PC-3 (cell line): ENCODE measurements at regions not wholly inside any gene's neighbourhood (a gene's known extent, or its start where the extent isn't known, plus 50 kb on each side); places are given as distances from the start of the nearest gene placed in this dataset.

ENCODE experiments used
- ATAC-seq: fragments of 200-7000 bp; cut with Tn5 transposase; 2 replicates; pipeline ENCODE4 v1.9.1; 2020; ENCODE audit warnings: mild to moderate bottlenecking, moderate library complexity
- BruUV-seq: library from RNA; stranded (reverse); fragments of 400-500 nt; replicated peaks from 2 replicates; lab custom pipeline; 2021; lab: Mats Ljungman, UMichigan
- CTCF ChIA-PET: fragments of 300-600 bp; sonication (Branson Sonifier 250); formaldehyde crosslinking; loops from one replicate; lab custom pipeline; 2022; ENCODE audit warnings: antibody characterized with exemption; lab: Charles Lee
- POLR2A ChIA-PET: fragments of 300-600 bp; sonication (Branson Sonifier 250); formaldehyde crosslinking; loops from one replicate; lab custom pipeline; 2022; ENCODE audit warnings: antibody characterized with exemption; ENCODE audit not compliant: unreplicated experiment; lab: Charles Lee
- DNase-seq: peaks from one replicate; pipeline ENCODE4 v3.0.0-alpha.2; 2015
- H2AFZ ChIP-seq: fragments of 300-600 bp; sonication (generic); 2 replicates; pipeline ENCODE4 v1.6.0; 2016; ENCODE audit warnings: antibody characterized with exemption, low read length
- H3F3A ChIP-seq: fragments of 300-600 bp; sonication (generic); one replicate; pipeline ENCODE4 v1.6.0; 2017; ENCODE audit warnings: antibody characterized with exemption, low read length, control low read depth, mild to moderate bottlenecking; ENCODE audit not compliant: unreplicated experiment
- H3K27ac ChIP-seq: fragments of 300-600 bp; sonication (generic); 2 replicates; pipeline ENCODE4 v1.5.1; 2016; ENCODE audit warnings: mild to moderate bottlenecking, low read length
- H3K27me3 ChIP-seq: fragments of 300-600 bp; sonication (generic); 2 replicates; pipeline ENCODE4 v1.6.1; 2016; ENCODE audit warnings: low read length, mixed read lengths
- H3K36me3 ChIP-seq: fragments of 300-600 bp; sonication (generic); 2 replicates; pipeline ENCODE4 v1.6.1; 2016; ENCODE audit warnings: low read depth, mixed run types, low read length, mixed read lengths
- H3K4me1 ChIP-seq: fragments of 300-600 bp; sonication (generic); 2 replicates; pipeline ENCODE4 v1.5.1; 2016; ENCODE audit warnings: low read length; ENCODE audit not compliant: insufficient read depth
- H3K4me2 ChIP-seq: fragments of 300-600 bp; sonication (generic); 2 replicates; pipeline ENCODE4 v1.6.0; 2016; ENCODE audit warnings: low read length
- H3K4me3 ChIP-seq: fragments of 300-600 bp; sonication (generic); 2 replicates; pipeline ENCODE4 v1.5.1; 2016; ENCODE audit warnings: mild to moderate bottlenecking, low read length, mixed read lengths
- H3K79me2 ChIP-seq: fragments of 300-600 bp; sonication (generic); 2 replicates; pipeline ENCODE4 v1.6.1; 2017; ENCODE audit warnings: low read length, mixed read lengths
- H3K9ac ChIP-seq: fragments of 300-600 bp; sonication (generic); 2 replicates; pipeline ENCODE4 v1.6.0; 2016; ENCODE audit warnings: mild to moderate bottlenecking, low read length
- H3K9me2 ChIP-seq: fragments of 300-600 bp; sonication (generic); replicated peaks from 2 replicates; pipeline ENCODE4 v1.6.1; 2016; ENCODE audit warnings: mixed run types, low read length, mixed read lengths
- H3K9me3 ChIP-seq: fragments of 300-600 bp; sonication (generic); 2 replicates; pipeline ENCODE4 v1.6.1; 2016; ENCODE audit warnings: low read length, mixed read lengths
- H4K20me1 ChIP-seq: fragments of 300-600 bp; sonication (generic); 2 replicates; pipeline ENCODE4 v1.6.1; 2016; ENCODE audit warnings: low read length, mixed read lengths
- CTCF ChIP-seq: fragments of 300-600 bp; sonication (generic); conservative IDR thresholded peaks from 2 replicates; pipeline ENCODE4 v1.5.1; 2017; ENCODE audit warnings: antibody characterized with exemption, low read depth, mild to moderate bottlenecking, low read length
- EZH2 ChIP-seq: fragments of 300-600 bp; sonication (generic); IDR thresholded peaks from one replicate; pipeline ENCODE4 v1.6.1; 2017; ENCODE audit warnings: antibody characterized with exemption, mild to moderate bottlenecking, low read length; ENCODE audit not compliant: unreplicated experiment
- EZH2phosphoT487 ChIP-seq: fragments of 300-600 bp; sonication (generic); IDR thresholded peaks from 2 replicates; pipeline ENCODE4 v1.6.1; 2018; ENCODE audit warnings: mild to moderate bottlenecking, antibody characterized with exemption, low read length, borderline replicate concordance
- intact Hi-C: fragments of 100-400 bp; cut with micrococcal nuclease; formaldehyde crosslinking; loops from 2 replicates; pipeline ENCODE4 v1.9.0; 2023

DNA sequence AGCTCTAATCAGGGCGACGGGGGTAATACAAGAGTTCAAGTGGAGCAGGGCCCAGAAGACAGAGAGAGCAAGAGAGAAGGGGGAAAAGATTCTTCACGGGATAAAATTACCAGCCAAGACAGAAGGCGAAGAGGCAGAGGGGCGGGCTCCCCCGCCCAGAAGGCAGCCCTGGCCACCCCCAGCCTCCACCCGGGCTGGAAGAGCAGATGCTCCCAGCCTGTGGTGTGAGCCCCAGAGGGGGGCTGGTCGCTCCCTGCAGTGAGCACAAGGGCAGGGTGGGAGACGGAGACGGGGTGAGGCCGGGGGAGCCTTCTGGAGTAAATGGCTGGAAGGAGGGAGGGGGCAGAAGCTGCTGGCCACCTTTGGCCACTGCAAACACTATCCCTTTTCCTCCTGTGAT lies 1035.6 kb downstream of the VRK1 start:
- ATAC-seq: no peak
- H3K9ac ChIP-seq: no peak overlapping the region
- no peak overlapping the region for H3K4me3 ChIP-seq
- intact Hi-C loops: no loop called here
- H4K20me1 ChIP-seq: no peaks in the 10 kb centered on the region
- no peaks in the 10 kb centered on the region for H3K36me3 ChIP-seq
- no peaks in the 10 kb centered on the region for H3K79me2 ChIP-seq
- no peak overlapping the region for H3K27ac ChIP-seq
- no peaks in the 10 kb centered on the region for H3K9me3 ChIP-seq
- peaks cover 35% of the 10 kb centered on the region for H3K27me3 ChIP-seq
- H3F3A ChIP-seq: no peaks in the 10 kb centered on the region
- TF ChIP-seq EZH2 (no peak), CTCF (no peak), EZH2phosphoT487 (no peak)
- DNase-seq: no peak
- CTCF ChIA-PET: no interaction called here
- no peak overlapping the region for H2AFZ ChIP-seq
- POLR2A ChIA-PET: no interaction called here
- H3K9me2 ChIP-seq: no peaks in the 10 kb centered on the region
- H3K4me2 ChIP-seq: no peak overlapping the region
- no peaks in the 10 kb centered on the region for H3K4me1 ChIP-seq
- no TSS peak for BruUV-seq

DNA sequence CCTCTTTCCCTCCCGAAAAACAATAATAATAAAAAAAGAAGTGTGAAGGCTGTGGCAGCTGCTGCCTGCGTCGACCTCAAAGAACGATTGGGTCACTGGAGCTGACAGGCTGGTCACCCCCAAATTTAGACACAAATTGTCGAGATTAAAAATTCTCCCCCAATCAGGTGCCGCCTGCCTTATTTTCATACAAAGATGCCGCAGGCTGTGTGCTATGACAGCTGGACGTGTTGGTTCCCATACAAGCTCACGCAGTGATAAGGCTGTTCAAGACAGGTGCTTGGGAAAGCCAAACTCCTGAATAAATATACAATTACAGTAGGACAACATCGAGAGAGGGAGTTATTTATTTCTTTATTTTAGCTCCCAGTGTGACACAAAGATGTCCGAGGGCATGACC lies 1041.8 kb downstream of the VRK1 start:
- Histone ChIP-seq H2AFZ (no peak overlapping the region), H3K4me1 (no peaks in the 10 kb centered on the region), H3K27me3 (peaks cover 60% of the 10 kb centered on the region), H3K9ac (no peak overlapping the region), H3K9me2 (no peaks in the 10 kb centered on the region), H4K20me1 (no peaks in the 10 kb centered on the region), H3K79me2 (no peaks in the 10 kb centered on the region), H3K4me3 (no peak overlapping the region), H3K36me3 (no peaks in the 10 kb centered on the region), H3K9me3 (no peaks in the 10 kb centered on the region), H3F3A (no peaks in the 10 kb centered on the region), H3K4me2 (no peak overlapping the region), H3K27ac (no peak overlapping the region)
- TF ChIP-seq EZH2phosphoT487 (no peak), CTCF (no peak), EZH2 (no peak)
- no peak for DNase-seq
- CTCF ChIA-PET: no interaction called here
- intact Hi-C loops: no loop called here
- no peak for ATAC-seq
- POLR2A ChIA-PET: no interaction called here
- BruUV-seq: no TSS peak

GRCh38 chr14:97840159-97840558 lies 1043.0 kb downstream of the VRK1 start:
- POLR2A ChIA-PET: no interaction called here
- CTCF ChIA-PET: no interaction called here
- BruUV-seq: no TSS peak

More at GRCh38 chr14:97840159-97840558, 1043.0 kb downstream of the VRK1 start:
- no peaks in the 10 kb centered on the region for H4K20me1 ChIP-seq
- no peaks in the 10 kb centered on the region for H3K9me3 ChIP-seq
- no peak overlapping the region for H3K9ac ChIP-seq
- peaks cover 60% of the 10 kb centered on the region for H3K27me3 ChIP-seq
- H2AFZ ChIP-seq: no peak overlapping the region
- H3K9me2 ChIP-seq: no peaks in the 10 kb centered on the region
- H3K79me2 ChIP-seq: no peaks in the 10 kb centered on the region
- ATAC-seq (no peak), DNase-seq (no peak)
- no peak overlapping the region for H3K4me3 ChIP-seq
- H3K36me3 ChIP-seq: no peaks in the 10 kb centered on the region
- H3K4me2 ChIP-seq: no peak overlapping the region
- no peak for TF ChIP-seq EZH2
- TF ChIP-seq CTCF: no peak
- no peak for TF ChIP-seq EZH2phosphoT487
- intact Hi-C loops: no loop called here
- no peak overlapping the region for H3K27ac ChIP-seq
- H3F3A ChIP-seq: no peaks in the 10 kb centered on the region
- no peaks in the 10 kb centered on the region for H3K4me1 ChIP-seq
